ENCODE measurements at regions not wholly inside any gene's neighbourhood (a gene's known extent, or its start where the extent isn't known, plus 50 kb on each side); places are given as distances from the start of the nearest gene placed in this dataset.

- H4K12ac ChIP-seq (ENCODE audit: low read depth, low read length), result no peak overlapping the region
- H3K4me1 ChIP-seq (ENCODE audit: control insufficient read depth in 1 of 2, insufficient read depth in 2 of 2, low read length in 2 of 2), result no peaks in the 10 kb centered on the region
Observed at GRCh38 chr1:34683616-34684015, 71.2 kb upstream of the GJB5 start.

GRCh38 chr1:34684266-34684665 lies 70.6 kb upstream of the GJB5 start:
- no CpG with 5 or more reads among the region's 5 CpGs for WGBS (ENCODE audit: extremely low coverage, insufficient coverage, insufficient read length)
- no peak overlapping the region for H3K18ac ChIP-seq (ENCODE audit: low read length)
- no peak overlapping the region for H2BK120ac ChIP-seq (ENCODE audit: insufficient read depth, low read length, poor library complexity)
- H4K12ac ChIP-seq (ENCODE audit: low read depth, low read length), result no peak overlapping the region
- H4K8ac ChIP-seq (ENCODE audit: low read depth, low read length), result no peak overlapping the region
- no peak for DNase-seq
- H3K4me1 ChIP-seq (ENCODE audit: control insufficient read depth in 1 of 2, insufficient read depth in 2 of 2, low read length in 2 of 2), result no peaks in the 10 kb centered on the region
- H3K36me3 ChIP-seq (ENCODE audit: control insufficient read depth in 1 of 2, insufficient read depth in 2 of 2, low read length in 2 of 2), result no peaks in the 10 kb centered on the region
- no peak overlapping the region for H2AFZ ChIP-seq (ENCODE audit: insufficient read depth, low read length, poor library complexity)
- no peak overlapping the region for H2AK5ac ChIP-seq (ENCODE audit: low read length)
- H3K4me3 ChIP-seq (ENCODE audit: low read depth, low read length), result no peak overlapping the region
- no peak overlapping the region for H4K91ac ChIP-seq (ENCODE audit: low read depth, low read length)
- H2BK5ac ChIP-seq (ENCODE audit: low read depth, low read length, poor library complexity), result no peak overlapping the region
- no peaks in the 10 kb centered on the region for H3K27me3 ChIP-seq (ENCODE audit: insufficient read depth, low read length)
- no peak overlapping the region for H3K9ac ChIP-seq (ENCODE audit: low read length)
- no peaks in the 10 kb centered on the region for H3K79me1 ChIP-seq (ENCODE audit: low read length)
- no peak overlapping the region for H3K14ac ChIP-seq (ENCODE audit: low read length)
- H3K27ac ChIP-seq (ENCODE audit: low read depth, low read length), result no peak overlapping the region
- no peak overlapping the region for H3K4ac ChIP-seq (ENCODE audit: low read depth, low read length)
- H3K4me2 ChIP-seq (ENCODE audit: low read length), result no peak overlapping the region
- no peak overlapping the region for H2BK12ac ChIP-seq (ENCODE audit: low read length)
- H3K9me3 ChIP-seq (ENCODE audit: insufficient read depth, low read depth, low read length), result peaks cover 2% of the 10 kb centered on the region
- no peaks in the 10 kb centered on the region for H3K79me2 ChIP-seq (ENCODE audit: control insufficient read depth, insufficient read depth, low read length, poor library complexity)
- H3K23ac ChIP-seq (ENCODE audit: low read length), result no peak overlapping the region

More at GRCh38 chr1:34683616-34684015, 71.2 kb upstream of the GJB5 start:
- no peak overlapping the region for H4K91ac ChIP-seq (ENCODE audit: low read depth, low read length)
- no peak overlapping the region for H2BK120ac ChIP-seq (ENCODE audit: insufficient read depth, low read length, poor library complexity)
- H2BK5ac ChIP-seq (ENCODE audit: low read depth, low read length, poor library complexity), result no peak overlapping the region
- H3K23ac ChIP-seq (ENCODE audit: low read length), result no peak overlapping the region
- H2AK5ac ChIP-seq (ENCODE audit: low read length), result no peak overlapping the region
- H3K27ac ChIP-seq (ENCODE audit: low read depth, low read length), result no peak overlapping the region
- no peak overlapping the region for H3K4me2 ChIP-seq (ENCODE audit: low read length)
- H2BK12ac ChIP-seq (ENCODE audit: low read length), result no peak overlapping the region
- no peaks in the 10 kb centered on the region for H3K79me1 ChIP-seq (ENCODE audit: low read length)
- no peaks in the 10 kb centered on the region for H3K27me3 ChIP-seq (ENCODE audit: insufficient read depth, low read length)
- H3K4ac ChIP-seq (ENCODE audit: low read depth, low read length), result no peak overlapping the region
- WGBS (ENCODE audit: extremely low coverage, insufficient coverage, insufficient read length), result no CpG with 5 or more reads among the region's 3 CpGs
- H4K8ac ChIP-seq (ENCODE audit: low read depth, low read length), result no peak overlapping the region
- H3K79me2 ChIP-seq (ENCODE audit: control insufficient read depth, insufficient read depth, low read length, poor library complexity), result no peaks in the 10 kb centered on the region
- no peak overlapping the region for H3K4me3 ChIP-seq (ENCODE audit: low read depth, low read length)
- H2AFZ ChIP-seq (ENCODE audit: insufficient read depth, low read length, poor library complexity), result no peak overlapping the region
- no peak overlapping the region for H3K14ac ChIP-seq (ENCODE audit: low read length)
- H3K18ac ChIP-seq (ENCODE audit: low read length), result no peak overlapping the region
- DNase-seq, result no peak
- no peaks in the 10 kb centered on the region for H3K36me3 ChIP-seq (ENCODE audit: control insufficient read depth in 1 of 2, insufficient read depth in 2 of 2, low read length in 2 of 2)
- H3K9ac ChIP-seq (ENCODE audit: low read length), result no peak overlapping the region
- peaks cover 2% of the 10 kb centered on the region for H3K9me3 ChIP-seq (ENCODE audit: insufficient read depth, low read depth, low read length)

GRCh38 chr1:34685225-34685624 lies 69.6 kb upstream of the GJB5 start:
- Histone ChIP-seq H3K36me3 (ENCODE audit: control insufficient read depth in 1 of 2, insufficient read depth in 2 of 2, low read length in 2 of 2) (no peaks in the 10 kb centered on the region), H2BK12ac (ENCODE audit: low read length) (no peak overlapping the region), H3K4me1 (ENCODE audit: control insufficient read depth in 1 of 2, insufficient read depth in 2 of 2, low read length in 2 of 2) (no peaks in the 10 kb centered on the region), H4K91ac (ENCODE audit: low read depth, low read length) (no peak overlapping the region), H3K79me2 (ENCODE audit: control insufficient read depth, insufficient read depth, low read length, poor library complexity) (no peaks in the 10 kb centered on the region), H3K27me3 (ENCODE audit: insufficient read depth, low read length) (no peaks in the 10 kb centered on the region), H3K23ac (ENCODE audit: low read length) (no peak overlapping the region), H4K12ac (ENCODE audit: low read depth, low read length) (no peak overlapping the region), H2AK5ac (ENCODE audit: low read length) (no peak overlapping the region), H2BK5ac (ENCODE audit: low read depth, low read length, poor library complexity) (no peak overlapping the region), H3K4ac (ENCODE audit: low read depth, low read length) (no peak overlapping the region), H3K4me3 (ENCODE audit: low read depth, low read length) (no peak overlapping the region), H4K8ac (ENCODE audit: low read depth, low read length) (no peak overlapping the region), H2BK120ac (ENCODE audit: insufficient read depth, low read length, poor library complexity) (no peak overlapping the region), H3K9me3 (ENCODE audit: insufficient read depth, low read depth, low read length) (no peaks in the 10 kb centered on the region), H3K9ac (ENCODE audit: low read length) (no peak overlapping the region), H3K14ac (ENCODE audit: low read length) (no peak overlapping the region), H3K18ac (ENCODE audit: low read length) (no peak overlapping the region), H3K27ac (ENCODE audit: low read depth, low read length) (no peak overlapping the region), H2AFZ (ENCODE audit: insufficient read depth, low read length, poor library complexity) (no peak overlapping the region), H3K79me1 (ENCODE audit: low read length) (no peaks in the 10 kb centered on the region), H3K4me2 (ENCODE audit: low read length) (no peak overlapping the region)
- no peak for DNase-seq
- WGBS (ENCODE audit: extremely low coverage, insufficient coverage, insufficient read length), result no CpG with 5 or more reads among the region's 2 CpGs

GRCh38 chr1:34686531-34686930 lies 68.3 kb upstream of the GJB5 start:
- H3K79me1 ChIP-seq (ENCODE audit: low read length), result no peaks in the 10 kb centered on the region

More at GRCh38 chr1:34686531-34686930, 68.3 kb upstream of the GJB5 start:
- no CpG with 5 or more reads among the region's 2 CpGs for WGBS (ENCODE audit: extremely low coverage, insufficient coverage, insufficient read length)
- no peaks in the 10 kb centered on the region for H3K9me3 ChIP-seq (ENCODE audit: insufficient read depth, low read depth, low read length)
- H4K91ac ChIP-seq (ENCODE audit: low read depth, low read length), result no peak overlapping the region
- H3K18ac ChIP-seq (ENCODE audit: low read length), result no peak overlapping the region
- no peak overlapping the region for H4K8ac ChIP-seq (ENCODE audit: low read depth, low read length)
- no peak overlapping the region for H2BK120ac ChIP-seq (ENCODE audit: insufficient read depth, low read length, poor library complexity)
- H3K4me3 ChIP-seq (ENCODE audit: low read depth, low read length), result no peak overlapping the region
- peak overlapping the region; percentile 55 for H3K23ac ChIP-seq (ENCODE audit: low read length)
- no peaks in the 10 kb centered on the region for H3K4me1 ChIP-seq (ENCODE audit: control insufficient read depth in 1 of 2, insufficient read depth in 2 of 2, low read length in 2 of 2)
- H2AFZ ChIP-seq (ENCODE audit: insufficient read depth, low read length, poor library complexity), result no peak overlapping the region
- H3K36me3 ChIP-seq (ENCODE audit: control insufficient read depth in 1 of 2, insufficient read depth in 2 of 2, low read length in 2 of 2), result no peaks in the 10 kb centered on the region
- no peak overlapping the region for H3K9ac ChIP-seq (ENCODE audit: low read length)
- H2BK12ac ChIP-seq (ENCODE audit: low read length), result no peak overlapping the region
- no peaks in the 10 kb centered on the region for H3K79me2 ChIP-seq (ENCODE audit: control insufficient read depth, insufficient read depth, low read length, poor library complexity)
- no peak overlapping the region for H3K4me2 ChIP-seq (ENCODE audit: low read length)
- no peak overlapping the region for H2BK5ac ChIP-seq (ENCODE audit: low read depth, low read length, poor library complexity)
- H3K27ac ChIP-seq (ENCODE audit: low read depth, low read length), result no peak overlapping the region
- H4K12ac ChIP-seq (ENCODE audit: low read depth, low read length), result no peak overlapping the region
- no peak overlapping the region for H3K14ac ChIP-seq (ENCODE audit: low read length)
- DNase-seq, result no peak
- H3K27me3 ChIP-seq (ENCODE audit: insufficient read depth, low read length), result no peaks in the 10 kb centered on the region
- no peak overlapping the region for H3K4ac ChIP-seq (ENCODE audit: low read depth, low read length)
- no peak overlapping the region for H2AK5ac ChIP-seq (ENCODE audit: low read length)
